T1000 (cell line): ENCODE measurements at regions not wholly inside any gene's neighbourhood (a gene's known extent, or its start where the extent isn't known, plus 50 kb on each side); places are given as distances from the start of the nearest gene placed in this dataset.

Source experiments
- DNase-seq: peaks from one replicate; lab custom pipeline; 2025; ENCODE audit warnings: mixed read lengths; lab: John Stamatoyannopoulos, UW

DNA sequence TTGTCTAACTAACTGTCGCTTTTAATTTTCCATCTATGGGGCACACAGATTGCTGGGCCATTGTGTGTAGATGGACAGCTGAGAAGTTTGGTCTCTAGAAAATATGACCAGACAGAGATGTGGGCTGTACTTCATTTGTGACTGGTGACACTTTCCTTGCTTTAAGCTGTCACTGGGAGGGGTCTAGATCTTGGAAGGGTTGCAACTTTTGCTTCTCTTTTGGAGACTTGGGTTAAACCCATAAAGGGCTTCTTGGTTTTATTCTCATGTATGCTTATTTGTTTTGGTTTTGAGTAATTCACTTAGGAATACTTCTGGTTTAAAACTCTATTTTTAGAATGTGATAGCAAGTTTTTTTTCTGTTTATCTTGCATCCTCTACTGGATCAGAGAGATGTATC is 80.2 kb downstream of the ETS2 start:
- no peak for DNase-seq

DNA sequence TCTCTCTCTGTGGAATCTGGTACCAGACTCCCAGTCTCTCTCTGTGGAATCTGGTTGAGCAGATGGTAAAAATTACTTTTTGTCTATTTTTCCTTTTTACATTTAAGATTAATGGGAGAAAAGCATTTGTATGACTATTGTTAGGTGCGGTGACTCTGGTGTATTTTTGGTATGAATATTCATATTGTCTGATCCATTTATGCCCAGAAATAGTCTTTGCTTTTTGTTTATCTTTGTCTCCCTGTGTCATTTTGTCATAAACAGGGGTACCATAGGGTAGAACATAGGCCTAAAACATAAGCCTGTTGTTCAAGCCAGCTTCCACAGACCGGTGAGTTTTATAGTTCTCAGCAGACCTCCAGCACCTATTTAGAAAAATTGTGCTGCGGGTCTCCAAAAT is 78.7 kb downstream of the ETS2 start:
- DNase-seq = no peak

DNA sequence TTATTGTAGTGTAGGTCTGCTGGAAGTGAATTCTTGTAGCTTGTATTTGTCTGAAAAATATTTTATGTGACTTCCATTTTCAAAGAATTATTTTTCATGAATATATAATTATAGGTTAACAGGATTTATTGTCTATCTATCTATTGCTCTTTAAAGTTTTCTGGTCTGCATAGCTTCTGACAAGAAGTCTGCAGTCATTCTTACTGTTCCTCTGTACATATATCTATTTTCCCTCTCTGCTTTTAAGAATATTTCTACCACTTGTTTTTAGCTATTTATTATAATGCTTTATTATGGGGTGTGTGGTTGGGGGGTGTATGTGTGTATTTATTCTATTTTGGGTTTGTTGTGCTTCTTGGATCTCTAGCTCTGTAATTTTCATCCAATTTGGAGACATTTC is 77.4 kb downstream of the ETS2 start:
- DNase-seq = no peak

DNA sequence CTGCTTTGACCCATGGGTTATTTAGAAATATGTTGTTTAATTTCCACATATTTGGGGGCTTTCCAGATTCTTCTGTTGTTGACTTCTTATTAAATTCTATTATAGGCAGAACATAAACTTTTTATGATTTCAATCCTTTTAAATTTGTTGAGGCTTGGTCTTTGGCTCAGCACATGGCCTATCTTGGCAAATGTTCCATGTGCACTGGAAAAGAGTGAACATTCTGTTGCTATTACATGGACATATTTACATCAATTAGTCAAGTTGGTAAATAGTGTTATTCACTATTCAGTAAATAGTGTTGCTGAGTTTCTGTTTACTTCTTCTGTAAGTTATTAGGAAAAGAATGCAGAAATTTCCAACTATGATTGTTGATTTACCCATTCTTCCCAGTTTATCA is 75.4 kb downstream of the ETS2 start:
- no peak for DNase-seq

DNA sequence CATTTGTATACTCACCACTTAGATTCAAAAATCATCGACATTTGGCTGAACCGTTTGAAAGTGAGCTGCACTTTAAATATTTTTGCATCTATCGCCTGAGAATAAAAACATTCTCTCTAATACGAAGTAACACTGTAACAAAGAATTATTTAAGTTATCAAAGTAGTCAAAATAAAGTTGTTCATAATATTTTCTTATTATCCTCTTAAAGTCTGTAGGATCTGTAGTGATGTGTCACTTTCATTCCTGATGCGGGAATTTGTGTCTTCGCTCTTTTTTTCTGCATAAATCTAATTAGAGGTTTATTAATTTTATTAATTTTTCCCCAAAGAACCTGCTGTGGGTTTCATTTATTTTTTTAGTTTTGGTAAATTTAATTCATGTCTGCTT is 74.8 kb downstream of the ETS2 start:
- DNase-seq = no peak

DNA sequence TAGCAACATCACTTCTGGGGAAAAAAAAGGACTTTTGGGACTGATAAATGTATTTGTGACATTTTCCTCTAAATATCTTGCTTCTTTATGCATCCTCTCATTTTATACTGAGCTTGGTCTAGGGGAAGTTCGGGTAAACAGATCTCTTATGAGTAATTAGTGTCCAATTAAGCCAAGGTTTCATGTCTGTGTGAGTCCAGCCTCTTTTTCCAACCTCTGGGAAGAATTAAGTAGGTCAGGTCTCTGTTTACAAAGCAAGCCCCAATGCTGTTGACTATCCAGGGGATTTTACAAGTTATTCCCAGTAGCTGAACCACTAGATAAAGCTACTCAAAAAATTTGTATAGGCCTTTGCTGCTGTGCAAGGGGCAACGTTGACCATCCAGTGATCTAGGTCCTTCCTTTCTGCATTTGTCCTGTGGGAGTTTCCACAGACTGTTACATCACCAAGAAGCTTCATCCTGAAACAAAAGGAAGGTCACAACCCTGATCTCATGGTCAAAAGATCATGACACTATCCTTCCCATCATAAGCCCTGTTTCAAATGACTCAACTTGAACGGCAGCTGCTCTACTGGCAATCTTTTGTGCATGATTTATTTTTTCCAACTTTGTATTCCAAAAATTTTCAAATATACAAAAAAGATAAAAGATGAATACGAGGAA is 74.3 kb downstream of the ETS2 start:
- DNase-seq = no peak

DNA sequence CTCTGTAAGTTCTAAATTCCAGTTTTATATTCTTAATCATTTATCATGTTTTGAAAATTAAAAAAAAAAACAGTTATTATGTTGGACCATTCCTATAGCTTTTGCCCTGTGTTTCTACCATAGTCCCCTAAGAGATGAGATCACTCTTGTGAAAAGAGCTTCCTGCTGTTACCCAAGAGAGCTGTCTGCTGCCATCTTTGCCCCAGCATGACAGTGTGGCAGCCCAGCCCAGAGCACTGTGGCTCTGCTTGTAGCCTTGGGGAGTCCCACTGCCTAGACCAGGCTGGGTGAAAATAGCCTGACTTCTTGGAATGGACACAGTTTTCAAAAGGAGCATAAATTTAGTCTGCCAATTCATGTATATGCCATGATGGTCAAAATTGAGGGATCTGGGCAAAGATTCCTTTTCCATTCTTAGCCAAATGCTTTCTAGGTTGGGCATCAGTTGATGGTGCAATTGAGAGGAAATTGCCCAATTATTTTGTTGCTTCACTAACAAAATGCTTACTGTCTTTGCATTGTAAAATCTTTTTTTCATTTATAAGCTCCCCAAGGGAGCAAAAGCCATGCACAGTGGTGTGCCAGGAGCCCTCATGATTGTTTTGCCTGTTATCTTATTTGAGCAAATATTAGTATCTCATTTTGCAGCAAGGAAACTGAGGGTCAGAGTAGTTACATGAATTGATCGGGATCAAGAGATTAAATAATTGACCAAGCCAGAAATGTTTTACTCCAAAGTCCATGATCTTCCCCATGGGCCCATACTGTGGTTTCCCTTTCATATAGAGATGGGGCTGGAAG is 72.8 kb downstream of the ETS2 start:
- DNase-seq = no peak

DNA sequence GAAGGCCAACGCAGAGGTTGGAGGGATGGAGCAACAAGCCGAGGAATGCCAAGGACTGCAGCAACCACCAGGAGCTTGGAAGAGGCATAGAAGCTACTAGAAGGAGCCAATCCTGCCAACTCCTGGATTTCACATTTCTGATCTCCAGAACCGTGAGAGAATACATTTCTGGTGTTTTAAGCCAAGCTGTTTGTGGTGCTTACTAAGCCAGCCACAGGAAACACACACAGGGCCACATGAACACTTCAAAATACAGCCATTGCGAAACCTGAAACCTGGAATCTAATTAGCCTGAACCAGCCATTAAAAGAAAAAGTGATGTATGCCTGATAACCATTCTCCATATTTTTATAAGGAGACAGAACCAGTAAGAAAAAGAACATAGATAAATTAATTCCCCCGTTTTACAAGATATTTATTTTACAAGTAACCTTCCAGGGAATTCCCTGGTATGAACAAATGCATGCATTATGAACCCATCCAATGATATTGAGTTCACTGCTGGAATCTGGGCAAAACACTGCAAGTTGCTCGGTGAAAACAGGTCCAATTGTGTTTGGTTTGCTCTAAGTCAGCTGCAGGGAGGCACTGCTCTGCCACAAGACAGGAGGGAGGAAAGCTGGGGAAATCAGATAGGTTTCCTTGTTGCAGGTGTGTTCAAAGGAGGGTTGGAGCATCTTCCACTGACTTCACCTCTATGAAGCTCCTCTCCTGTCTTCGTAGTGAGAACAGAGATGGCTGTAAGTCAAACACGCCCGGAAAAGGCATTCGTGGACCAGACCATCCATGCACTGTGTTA is 70.2 kb downstream of the ETS2 start:
- DNase-seq = no peak
